ENCODE measurements at regions not wholly inside any gene's neighbourhood (a gene's known extent, or its start where the extent isn't known, plus 50 kb on each side); places are given as distances from the start of the nearest gene placed in this dataset.
"Not testable (repeated sequence)": the region's sequence is repeated elsewhere in the genome, so short reads cannot be mapped to it uniquely, and the experiment has no call there.

DNA sequence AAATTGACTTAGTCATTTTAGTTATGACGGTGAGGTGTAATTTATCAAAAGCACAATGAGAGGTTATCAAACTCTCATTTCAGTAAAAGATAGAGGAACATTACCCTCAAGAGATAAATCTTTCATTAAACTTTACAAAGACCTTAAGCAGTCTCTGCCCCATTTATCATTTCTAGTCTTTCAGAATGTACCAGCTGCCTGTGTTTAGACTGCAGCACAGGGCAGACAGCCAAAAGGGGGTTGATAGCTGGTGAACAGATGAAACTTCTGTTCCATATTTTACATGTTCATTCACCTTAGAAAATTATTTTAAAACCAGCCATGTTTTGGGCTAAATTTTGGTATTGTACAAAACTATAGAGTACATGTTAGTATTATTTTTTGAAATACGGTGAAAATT lies 514.6 kb upstream of the CNTN3 start:
- DNase-seq: no peak

DNA sequence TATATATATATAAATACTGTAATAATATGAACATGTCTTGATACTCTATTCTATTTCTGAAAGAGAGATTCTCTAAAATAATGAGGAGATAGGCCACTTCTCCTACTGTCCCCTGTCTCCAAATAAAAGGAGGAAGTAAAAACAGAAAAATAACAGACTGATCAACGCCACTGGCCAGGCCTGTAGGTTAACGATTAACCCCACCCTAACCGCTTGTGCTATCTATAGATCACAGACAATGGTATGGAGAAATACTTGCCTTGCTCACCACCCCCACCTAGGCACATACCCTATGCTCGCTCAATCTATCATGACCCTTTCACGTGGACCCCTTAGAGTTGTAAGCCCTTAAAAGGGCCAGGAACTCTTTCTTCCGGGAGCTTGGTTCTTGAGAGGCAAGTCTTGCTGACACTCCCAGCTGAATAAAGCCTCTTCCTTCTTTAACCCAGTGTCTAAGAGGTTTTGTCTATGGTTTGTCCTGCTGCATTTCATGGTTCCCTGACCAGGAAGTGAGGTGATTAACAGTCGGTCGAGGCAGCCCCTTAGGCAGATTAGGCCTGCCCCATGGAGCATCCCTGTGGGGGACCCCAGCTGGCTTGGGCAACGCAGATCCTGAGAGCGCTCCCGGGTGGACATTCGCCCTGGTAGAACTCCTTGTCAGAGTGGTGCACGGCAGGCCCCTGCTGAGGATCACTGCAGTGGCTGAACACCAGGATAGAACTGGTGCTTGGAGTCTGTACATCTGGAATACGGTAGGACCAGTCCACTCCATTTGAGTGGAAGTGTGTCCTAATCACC lies 521.8 kb upstream of the CNTN3 start:
- no peak for DNase-seq

DNA sequence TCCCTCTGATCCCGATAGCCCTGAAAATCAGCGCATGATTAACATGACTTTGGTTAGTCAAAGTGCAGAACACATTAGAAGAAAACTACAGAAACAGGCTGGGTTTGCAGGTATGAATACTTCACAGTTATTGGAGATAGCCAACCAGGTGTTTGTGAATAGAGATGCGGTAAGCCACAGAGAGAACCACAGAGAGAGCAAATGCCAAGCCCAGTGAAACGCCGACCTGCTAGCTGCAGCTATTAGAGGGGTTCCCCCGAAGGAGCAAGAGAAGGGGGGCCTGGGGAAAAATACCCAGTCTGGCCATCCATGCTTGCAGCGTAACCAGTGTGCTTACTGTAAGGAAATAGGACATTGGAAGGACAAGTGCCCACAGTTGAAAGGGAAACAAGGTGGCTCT lies 523.9 kb upstream of the CNTN3 start:
- no peak for DNase-seq

DNA sequence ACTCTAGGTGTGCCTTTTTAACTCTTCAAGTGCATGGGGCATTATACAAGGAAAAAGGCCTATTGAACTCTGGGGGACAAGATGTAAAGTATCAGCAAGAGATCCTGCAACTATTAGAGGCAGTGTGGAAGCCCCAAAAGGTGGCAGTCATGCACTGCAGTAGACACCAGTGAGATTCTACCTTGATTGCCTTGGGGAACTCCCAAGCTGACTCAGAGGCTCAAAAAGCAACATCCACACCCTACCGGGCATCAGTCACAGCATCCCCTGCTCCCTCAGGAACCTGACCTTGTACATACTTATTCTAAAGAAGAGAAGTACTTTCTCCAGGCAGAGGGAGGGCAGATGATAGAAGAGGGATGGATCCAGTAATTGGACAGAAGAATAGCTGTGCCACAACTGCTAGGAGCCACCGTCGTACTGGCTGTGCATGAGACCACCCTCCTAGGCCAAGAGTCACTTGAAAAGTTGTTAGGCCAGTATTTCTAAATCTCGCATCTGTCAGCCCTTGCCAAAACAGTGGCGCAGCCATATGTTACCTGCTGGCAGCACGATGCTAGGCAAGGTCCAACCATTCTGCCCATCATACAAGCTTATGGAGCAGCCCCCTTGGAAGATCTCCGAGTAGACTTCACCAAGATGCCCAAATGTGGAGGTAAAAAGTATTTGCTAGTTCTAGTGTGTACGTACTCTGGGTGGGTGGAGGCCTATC lies 523.1 kb upstream of the FRG2C start:
- DNase-seq: no peak

DNA sequence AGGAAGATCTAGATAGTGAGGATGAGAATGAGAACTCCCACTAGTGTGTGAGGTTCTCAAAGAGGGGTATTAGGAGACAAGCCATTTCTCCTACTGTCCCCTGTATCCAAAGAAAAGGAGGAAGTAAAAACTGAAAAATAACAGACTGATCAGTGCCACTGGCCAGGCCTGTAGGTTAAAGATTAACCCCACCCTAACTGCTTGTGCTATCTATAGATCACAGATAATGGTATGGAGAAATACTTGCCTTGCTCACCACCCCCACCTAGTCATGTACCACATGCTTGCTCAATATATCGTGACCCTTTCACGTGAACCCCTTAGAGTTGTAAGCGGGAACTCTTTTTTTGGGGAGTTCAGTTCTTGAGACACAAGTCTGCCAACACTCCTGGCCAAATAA lies 519.7 kb upstream of the FRG2C start:
- DNase-seq: no peak

DNA sequence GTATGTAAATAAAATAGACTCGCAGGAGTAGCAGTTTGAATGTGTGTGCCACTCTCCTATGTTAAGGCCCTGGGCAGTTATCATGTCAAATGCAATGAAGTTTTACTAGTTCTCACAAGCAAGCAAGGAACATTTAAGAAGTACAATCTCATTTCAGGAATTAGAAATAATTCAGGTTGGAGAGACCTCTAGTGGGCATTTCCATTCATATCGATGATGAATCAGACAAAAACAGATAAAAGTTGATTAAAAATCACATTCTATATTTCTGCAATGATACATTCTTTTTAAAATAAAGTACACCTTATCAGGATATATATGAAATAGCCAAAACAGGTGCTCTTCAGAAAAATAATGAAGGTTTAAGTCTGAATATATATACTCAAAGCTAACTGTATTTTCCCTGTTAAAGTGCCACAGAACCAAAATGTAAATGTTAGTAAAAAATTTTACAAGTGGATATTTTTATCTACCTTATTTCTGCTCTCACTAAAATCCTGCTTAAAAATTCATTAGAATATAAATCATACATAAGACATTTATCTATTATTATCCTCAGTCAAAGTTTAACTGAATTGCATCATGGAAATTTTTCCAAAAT lies 492.4 kb upstream of the FRG2C start:
- DNase-seq: peak; percentile 8

DNA sequence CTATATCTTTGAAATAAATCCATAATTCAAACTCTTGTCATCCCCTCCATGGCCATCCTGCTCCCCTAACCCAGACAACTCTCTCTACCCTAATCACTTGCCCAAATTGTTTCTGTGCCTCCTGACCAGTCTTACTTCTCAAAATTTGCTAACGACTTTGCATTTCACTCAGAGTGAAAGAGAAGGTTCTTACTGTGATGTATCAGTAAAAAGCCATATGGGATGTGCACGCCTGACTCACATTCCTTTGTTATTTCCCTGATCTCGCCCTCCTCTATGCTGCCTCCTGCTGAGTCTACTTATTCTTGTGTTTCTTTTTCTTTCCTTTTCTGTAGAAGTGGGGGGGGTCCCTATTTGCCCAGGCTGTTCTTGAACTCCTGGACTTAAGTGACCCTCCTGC lies 487.2 kb upstream of the FRG2C start:
- DNase-seq: no peak

DNA sequence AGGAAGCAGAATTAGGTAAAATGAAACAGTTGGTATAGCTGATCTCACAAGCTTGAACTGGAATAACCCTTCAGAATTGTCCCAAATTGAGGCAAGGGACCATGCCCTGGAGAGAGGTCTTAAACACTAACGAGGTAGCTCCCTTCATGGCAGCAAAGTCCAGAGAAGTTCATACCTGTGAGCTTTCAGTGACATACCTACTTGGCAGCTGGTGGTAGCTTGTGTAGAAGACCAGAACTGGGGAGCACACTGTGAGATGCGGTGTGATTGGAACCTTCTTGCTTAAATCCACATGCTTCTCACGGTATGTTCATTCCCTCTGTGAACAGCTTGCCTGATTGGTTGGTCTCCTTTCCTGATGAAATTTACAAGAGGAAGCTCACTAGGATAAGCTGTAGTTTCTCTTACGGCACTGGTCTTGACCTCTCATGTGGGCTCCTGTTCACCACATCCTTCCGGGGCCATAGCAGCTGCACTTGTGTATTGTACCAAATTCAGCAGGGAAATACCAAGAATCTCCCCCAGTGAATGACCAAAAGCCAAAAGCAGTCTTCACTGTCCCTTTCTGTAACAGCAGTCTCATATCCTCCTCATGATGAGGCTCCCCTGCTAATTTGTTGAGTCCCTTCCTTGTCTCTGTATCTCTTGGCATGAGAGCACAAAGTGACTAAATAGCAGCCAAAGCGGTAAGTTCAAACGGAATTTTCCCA lies 483.7 kb upstream of the FRG2C start:
- no peak for DNase-seq

DNA sequence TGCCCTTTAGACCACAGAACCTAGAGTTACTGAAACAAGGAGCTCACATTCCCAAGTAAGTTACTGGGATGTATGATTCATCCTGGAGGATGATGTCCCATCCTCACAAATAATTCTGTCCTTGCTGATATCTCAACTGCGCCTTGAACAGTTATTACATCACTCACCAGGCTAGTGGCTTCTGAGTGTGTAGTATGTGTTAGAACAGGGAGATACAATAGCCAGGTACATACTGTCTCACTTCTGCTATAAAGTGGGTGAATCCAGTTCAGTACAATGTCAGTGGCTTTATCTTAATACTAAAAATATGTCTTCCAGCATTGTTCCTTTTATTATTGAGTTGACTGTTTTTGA lies 483.2 kb upstream of the FRG2C start:
- DNase-seq: no peak

DNA sequence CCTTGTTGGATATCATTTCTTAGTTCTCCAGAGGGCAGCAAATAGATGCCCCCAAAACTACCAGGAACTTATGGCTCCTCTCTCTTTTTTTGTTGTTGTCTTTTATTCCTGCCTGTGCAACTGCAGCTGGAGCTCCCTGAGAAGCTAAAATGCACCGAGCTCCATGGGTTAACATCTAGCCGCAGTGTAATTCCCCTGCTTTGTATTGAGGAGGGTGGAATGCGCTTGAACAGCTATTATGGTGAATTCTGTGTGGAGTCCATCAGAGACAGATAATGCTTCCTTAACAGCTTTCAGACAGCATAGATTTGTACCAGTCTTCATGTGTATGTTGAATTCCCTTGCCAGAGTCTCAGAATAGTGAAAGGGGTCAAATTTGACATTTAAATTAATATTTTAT lies 475.2 kb upstream of the FRG2C start:
- no peak for DNase-seq

DNA sequence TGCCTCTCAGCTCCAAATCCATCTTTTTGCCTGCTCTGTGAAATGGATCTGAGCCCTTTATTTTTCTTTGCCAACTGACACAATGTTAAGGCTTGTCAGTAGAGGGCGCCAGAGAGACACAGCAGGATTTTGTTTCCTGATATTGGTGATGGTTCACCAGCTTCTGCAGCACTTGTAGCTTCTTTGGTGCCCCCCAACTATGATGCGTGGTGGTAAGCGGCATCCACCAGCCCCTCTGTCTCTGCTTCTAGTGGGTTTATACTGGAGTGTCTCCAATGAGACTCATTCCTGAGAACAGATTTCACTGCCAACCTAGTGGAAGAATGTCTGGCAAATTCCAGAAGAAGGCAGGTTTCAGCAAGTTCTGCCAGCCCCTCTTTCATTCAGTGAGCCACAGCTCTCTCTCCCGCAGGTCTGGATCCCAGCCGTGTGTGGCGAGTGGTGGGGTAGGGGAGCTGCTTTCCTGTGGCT lies 471.9 kb upstream of the FRG2C start:
- peak; percentile 65 for DNase-seq

DNA sequence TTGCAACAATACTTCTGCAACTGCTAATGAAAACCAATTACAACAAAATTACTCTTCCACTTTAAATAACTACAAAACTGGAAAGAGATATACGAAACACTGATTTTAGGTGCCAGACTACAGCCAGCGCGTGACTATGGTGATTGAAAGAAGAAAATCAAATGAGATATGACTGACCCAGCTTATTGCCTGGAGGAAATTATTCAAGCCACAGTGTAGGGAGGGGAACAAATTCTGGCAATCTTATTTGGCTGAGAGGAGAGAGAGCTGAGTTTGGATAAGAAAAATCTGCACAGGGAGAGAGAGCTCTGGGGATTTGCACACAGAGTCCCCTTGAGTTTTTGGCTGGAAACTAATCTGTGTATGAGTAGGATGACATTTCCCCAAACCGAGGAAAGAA lies 470.3 kb upstream of the FRG2C start:
- DNase-seq: no peak

DNA sequence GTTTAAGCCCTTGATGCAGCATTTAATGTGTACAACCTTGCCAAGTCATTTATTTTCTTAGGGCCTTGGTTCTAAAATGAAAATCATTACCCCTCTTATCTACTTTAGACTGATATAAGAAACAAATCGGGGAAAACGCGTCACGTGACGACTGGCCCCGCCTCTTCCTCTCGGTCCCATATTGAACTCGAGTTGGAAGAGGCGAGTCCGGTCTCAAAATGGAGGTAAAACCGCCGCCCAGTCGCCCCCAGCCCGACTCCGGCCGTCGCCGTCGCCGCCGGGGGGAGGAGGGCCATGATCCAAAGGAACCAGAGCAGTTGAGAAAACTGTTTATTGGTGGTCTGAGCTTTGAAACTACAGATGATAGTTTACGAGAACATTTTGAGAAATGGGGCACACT lies 449.8 kb upstream of the FRG2C start:
- DNase-seq: not testable (repeated sequence)

DNA sequence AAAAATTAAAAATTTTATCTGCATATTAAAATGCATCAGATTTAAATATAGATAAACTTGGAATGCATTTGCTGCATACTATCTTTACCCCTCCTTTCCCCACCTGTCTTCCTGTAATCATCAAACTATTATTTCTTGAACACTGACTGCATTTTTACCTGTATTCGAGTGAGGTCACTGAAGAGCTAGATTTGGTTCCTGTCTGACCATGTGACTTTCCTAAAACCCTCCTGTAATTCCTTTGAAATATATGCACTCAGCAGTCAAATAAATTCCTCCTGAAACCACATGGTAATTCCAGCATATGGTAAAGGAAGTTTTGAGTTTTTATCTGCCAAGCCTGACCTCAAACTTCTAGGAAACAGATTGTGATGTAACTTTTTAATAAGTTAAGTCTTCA lies 445.6 kb upstream of the FRG2C start:
- no peak for DNase-seq

DNA sequence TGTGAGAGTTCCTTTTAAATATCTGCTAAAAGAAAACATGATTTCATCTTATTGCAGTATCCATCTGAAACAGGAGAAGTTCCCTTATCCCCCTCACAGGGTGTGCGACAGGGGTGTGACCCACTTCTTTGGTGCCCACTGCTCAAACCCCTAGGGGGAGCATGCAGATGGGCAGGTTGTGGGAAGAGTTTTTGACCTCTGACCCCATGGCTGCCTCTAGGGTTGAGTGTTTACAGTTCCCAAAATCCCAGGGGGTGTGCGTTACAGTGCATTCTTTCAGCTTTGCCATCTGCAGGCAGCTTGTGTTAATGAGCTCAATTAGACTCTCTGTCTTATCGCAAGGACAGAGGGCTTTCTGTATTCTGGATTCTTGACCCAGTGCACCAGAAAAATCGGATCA lies 443.2 kb upstream of the FRG2C start:
- no peak for DNase-seq

DNA sequence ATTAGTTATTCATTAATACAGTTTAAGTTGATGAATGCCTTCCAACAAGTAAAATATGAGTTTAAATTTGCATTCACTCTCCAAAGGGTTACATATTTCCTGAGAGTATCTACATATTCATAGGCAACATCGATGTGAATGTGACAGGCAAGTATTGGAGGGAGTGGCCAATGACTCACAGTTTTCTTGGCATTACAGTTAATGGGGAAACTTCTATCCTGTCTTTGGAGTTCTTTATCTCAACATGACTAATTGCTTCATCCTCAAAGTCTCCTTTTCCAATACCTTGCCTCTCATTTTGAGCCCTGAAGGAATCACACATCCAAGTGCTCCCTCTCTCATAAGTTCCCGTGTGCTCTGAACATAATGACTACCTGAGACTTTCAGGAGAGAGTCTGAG lies 439.7 kb upstream of the FRG2C start:
- no peak for DNase-seq

DNA sequence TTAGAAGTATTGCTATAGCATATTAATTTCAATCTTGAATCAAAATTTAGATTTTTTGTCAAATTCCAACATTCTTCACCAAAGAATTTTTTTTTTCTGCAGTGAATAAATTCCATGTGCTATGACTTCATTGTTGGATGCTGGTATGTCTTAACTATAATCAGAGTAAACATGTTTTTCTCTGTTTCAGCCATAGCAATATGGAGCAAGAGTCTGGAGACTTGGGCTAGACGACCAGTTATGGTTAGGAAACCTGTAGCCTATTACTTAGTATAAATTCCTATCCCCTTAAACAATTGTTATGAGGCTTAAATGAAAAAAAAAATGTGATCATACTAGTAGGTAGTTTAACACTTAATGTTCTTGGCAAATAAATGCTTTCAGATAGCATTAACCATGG lies 431.9 kb upstream of the FRG2C start:
- no peak for DNase-seq

DNA sequence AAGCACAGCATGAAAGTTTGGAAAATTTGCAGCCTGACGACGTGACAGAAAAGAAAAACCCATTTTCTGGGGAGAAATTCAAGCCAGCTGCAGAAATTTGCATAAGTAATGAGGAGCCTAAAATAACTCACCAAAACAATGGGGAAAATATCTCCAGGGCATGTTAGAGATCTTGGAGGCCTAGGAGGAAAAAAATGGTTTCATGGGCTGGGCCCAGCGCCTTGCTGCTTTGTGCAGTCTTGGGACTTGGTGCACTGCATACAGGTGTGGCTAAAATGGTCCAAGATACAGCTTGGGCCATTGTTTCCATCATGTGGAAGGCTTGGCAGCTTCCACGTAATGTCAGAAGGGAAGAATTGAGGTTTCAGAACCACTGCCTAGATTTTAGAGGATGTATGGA lies 428.5 kb upstream of the FRG2C start:
- no peak for DNase-seq

DNA sequence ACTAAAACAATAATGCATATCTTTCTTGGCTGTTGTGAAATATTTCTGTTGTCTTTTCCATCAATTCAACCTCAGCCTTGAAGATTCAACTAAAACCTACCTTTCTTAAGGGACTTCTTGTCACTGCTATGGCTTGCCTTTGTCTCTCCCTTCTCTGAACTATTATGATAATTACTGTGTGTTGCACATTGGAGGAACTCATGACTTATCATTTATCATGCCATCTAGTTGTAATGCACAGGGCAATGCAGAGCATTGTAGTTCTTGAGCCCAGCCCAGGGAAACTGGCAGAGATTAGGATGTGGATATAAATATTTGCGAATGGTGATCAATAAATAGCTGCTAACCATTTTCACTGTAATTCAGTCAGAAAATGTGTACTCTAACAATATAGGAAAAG lies 427.1 kb upstream of the FRG2C start:
- no peak for DNase-seq

DNA sequence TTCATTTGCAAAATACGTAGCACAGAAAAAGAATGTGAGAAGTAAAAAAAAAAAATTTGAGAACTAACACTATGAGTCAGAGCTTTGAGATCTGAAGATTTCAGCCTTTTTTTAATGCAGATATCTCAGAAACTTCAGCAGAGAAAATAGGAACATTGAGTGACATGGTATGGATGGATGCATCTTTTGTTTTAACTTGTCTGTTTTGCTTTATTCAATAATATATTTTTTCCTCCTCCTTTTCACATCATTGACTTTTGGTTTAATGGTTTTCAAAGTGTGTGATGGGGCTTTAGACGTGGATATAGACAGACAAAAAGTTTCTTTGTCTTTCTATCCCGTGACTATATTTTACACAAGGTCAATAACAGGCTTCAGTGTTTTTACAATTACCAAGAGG lies 426.7 kb upstream of the FRG2C start:
- DNase-seq: no peak

DNA sequence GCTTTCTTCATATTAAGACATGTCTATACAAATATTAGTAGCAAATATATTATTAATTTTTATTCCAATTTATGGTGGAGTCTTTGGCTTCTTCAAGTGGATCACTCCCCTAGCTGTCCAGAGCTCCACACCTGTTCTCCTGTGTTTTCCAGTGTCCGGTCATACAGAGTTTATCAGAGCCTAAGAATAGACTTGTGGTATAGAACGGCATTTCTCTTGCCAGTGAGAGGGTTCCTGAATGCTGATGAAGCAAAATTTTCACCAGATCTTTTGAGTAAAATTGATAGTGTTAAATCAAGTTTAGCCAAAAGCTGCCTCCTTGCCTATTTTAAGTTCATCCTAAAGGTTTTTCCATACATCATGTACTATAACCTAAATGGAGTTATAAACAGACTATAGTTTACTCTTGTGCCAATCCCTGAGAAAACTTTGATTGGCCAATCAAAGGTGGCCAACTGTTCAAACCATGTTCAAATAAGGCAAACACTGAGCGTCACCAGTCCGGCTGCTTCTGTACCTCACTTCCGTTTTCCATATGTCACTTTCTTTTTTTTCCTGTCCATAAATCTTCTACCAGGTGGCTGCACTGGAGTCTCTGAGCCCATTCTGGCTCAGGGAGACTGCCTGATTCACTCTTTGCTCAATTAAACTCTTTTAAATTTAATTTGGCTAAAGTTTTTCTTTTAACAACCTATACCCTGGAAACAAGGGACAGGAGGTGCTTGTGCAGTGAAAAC lies 422.7 kb upstream of the FRG2C start:
- peak; percentile 47 for DNase-seq

DNA sequence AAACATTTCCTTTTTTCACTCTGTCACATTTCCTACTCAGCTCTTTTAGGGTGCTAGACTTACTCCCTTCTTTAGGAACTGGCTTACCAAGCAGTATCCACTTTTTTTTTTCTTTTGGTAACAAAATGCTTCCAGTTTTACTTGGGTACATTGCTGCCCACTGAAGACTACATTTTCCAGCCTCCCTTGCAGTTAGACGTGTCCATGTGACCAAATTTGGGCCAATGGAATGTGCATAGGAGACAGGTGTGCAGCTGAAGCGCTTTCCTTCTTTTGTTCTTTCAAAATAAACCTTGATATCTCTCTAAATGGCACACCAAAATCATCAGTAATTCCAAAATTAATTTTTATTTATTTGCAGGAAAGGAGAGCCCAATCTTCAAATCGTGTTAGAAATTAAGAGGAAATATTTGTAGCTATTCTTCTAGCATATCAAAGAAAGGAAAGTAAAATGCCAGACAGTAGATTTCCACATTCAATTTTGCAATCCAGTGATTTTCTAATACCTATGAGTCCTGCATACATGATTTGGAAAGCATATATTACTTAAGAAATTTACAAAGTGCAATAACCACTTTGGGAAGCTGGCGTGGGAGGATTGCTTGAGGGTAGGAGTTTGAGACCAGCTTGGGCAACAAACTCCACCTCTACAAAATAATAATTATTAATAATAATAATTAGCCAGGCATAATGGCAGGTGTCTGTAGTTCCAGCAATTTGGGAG lies 422.0 kb upstream of the FRG2C start:
- peak; percentile 21 for DNase-seq
